ENCODE measurements at regions not wholly inside any gene's neighbourhood (a gene's known extent, or its start where the extent isn't known, plus 50 kb on each side); places are given as distances from the start of the nearest gene placed in this dataset.
"Not testable (repeated sequence)": the region's sequence is repeated elsewhere in the genome, so short reads cannot be mapped to it uniquely, and the experiment has no call there.

GRCh38 chr13:106087201-106087600, 448.3 kb downstream of the EFNB2 start:
- no peak for TF ChIP-seq CTCF (IDR thresholded peaks at IDR 0.05; ENCODE audit: control extremely low read depth, extremely low read depth, low read depth, missing control alignments)
- no peak for DNase-seq (ENCODE audit: extremely low spot score)
- ChIA-PET POLR2A (no interaction called here), CTCF (no interaction called here)

GRCh38 chr13:106083620-106084350, 451.7 kb downstream of the EFNB2 start:
- ChIA-PET CTCF (interaction anchor here (0.9 to 4.2 kb wide), 6 partner anchors 9 to 452 kb away, joined by 3 to 23 read pairs (median 4); partner anchors contain the start of gene EFNB2), POLR2A (interaction anchor here (0.7 kb wide), 1 partner anchor 1044 kb away, joined by 3 read pairs; no protein-coding TSS in a partner anchor)
- peak; percentile 32 for TF ChIP-seq CTCF (IDR thresholded peaks at IDR 0.05; ENCODE audit: control extremely low read depth, extremely low read depth, low read depth, missing control alignments)
- peak; percentile 35 for DNase-seq (ENCODE audit: extremely low spot score)

- DNase-seq (ENCODE audit: extremely low spot score); POLR2A ChIA-PET: not testable (repeated sequence)
- CTCF ChIA-PET: interaction anchor here (1.3 to 4.2 kb wide), 3 partner anchors 9 to 837 kb away, joined by 3 to 23 read pairs (median 4); partner anchors contain the start of gene EFNB2
These were observed 454.2 kb downstream of the EFNB2 start for GRCh38 chr13:106081221-106081620.

GRCh38 chr13:106078191-106078590, 457.3 kb downstream of the EFNB2 start:
- POLR2A ChIA-PET: no interaction called here
- TF ChIP-seq CTCF (IDR thresholded peaks at IDR 0.05; ENCODE audit: control extremely low read depth, extremely low read depth, low read depth, missing control alignments): no peak
- CTCF ChIA-PET: interaction anchor here (1.0 to 1.6 kb wide), 2 partner anchors 95 to 458 kb away, joined by 3 read pairs; partner anchors contain the start of gene EFNB2
- DNase-seq (ENCODE audit: extremely low spot score): no peak

GRCh38 chr13:106077017-106077416, 458.4 kb downstream of the EFNB2 start:
- CTCF ChIA-PET: interaction anchor here (1.6 kb wide), 1 partner anchor 96 kb away, joined by 3 read pairs; no protein-coding TSS in a partner anchor
- POLR2A ChIA-PET: no interaction called here
- DNase-seq (ENCODE audit: extremely low spot score): no peak
- no peak for TF ChIP-seq CTCF (IDR thresholded peaks at IDR 0.05; ENCODE audit: control extremely low read depth, extremely low read depth, low read depth, missing control alignments)

GRCh38 chr13:106072014-106072413, 463.4 kb downstream of the EFNB2 start:
- POLR2A ChIA-PET: no interaction called here

More at GRCh38 chr13:106072014-106072413, 463.4 kb downstream of the EFNB2 start:
- TF ChIP-seq CTCF (IDR thresholded peaks at IDR 0.05; ENCODE audit: control extremely low read depth, extremely low read depth, low read depth, missing control alignments): no peak
- CTCF ChIA-PET: no interaction called here
- no peak for DNase-seq (ENCODE audit: extremely low spot score)
